IMR-90 (cell line): ENCODE measurements at regions not wholly inside any gene's neighbourhood (a gene's known extent, or its start where the extent isn't known, plus 50 kb on each side); places are given as distances from the start of the nearest gene placed in this dataset.

Experiments
- ATAC-seq: fragments of 200-7000 bp; cut with Tn5 transposase; 2 replicates; pipeline ENCODE4 v1.9.1; 2020; ENCODE audit warnings: low read depth, mild to moderate bottlenecking, moderate library complexity
- BruUV-seq: library from RNA; stranded (reverse); fragments of 400-500 nt; replicated peaks from 2 replicates; lab custom pipeline; 2021; lab: Mats Ljungman, UMichigan
- CTCF ChIA-PET: fragments of 300-600 bp; formaldehyde crosslinking; extraction: SDS; loops from one replicate; lab custom pipeline; 2021; ENCODE audit warnings: antibody characterized with exemption; lab: Yijun Ruan, JAX
- POLR2A ChIA-PET: fragments of 300-600 bp; sonication (Branson Sonifier 250); formaldehyde crosslinking; loops from one replicate; lab custom pipeline; 2022; ENCODE audit warnings: antibody characterized with exemption; ENCODE audit not compliant: unreplicated experiment; lab: Charles Lee
- DNase-seq: peaks from one replicate; pipeline ENCODE4 v3.0.0; 2013
- H2AFZ ChIP-seq: replicated peaks from 2 replicates; pipeline ENCODE3; 2013; ENCODE audit warnings: low read length, mild to moderate bottlenecking; ENCODE audit not compliant: poor library complexity
- H2AK5ac ChIP-seq: 2 replicates; pipeline ENCODE4 v1.6.1; 2013; ENCODE audit warnings: low read depth, low read length, inconsistent platforms
- H2AK9ac ChIP-seq: replicated peaks from 2 replicates; pipeline ENCODE3; 2013; ENCODE audit warnings: mild to moderate bottlenecking, low read depth, low read length, moderate library complexity; ENCODE audit not compliant: poor library complexity
- H2BK120ac ChIP-seq: 2 replicates; pipeline ENCODE4 v1.6.1; 2013; ENCODE audit warnings: low read depth, low read length, inconsistent platforms
- H2BK15ac ChIP-seq: 3 replicates; pipeline ENCODE4 v1.6.1; 2013; ENCODE audit warnings: low read depth, low read length, inconsistent platforms
- H2BK20ac ChIP-seq: 2 replicates; pipeline ENCODE4 v1.6.1; 2013; ENCODE audit warnings: low read depth, mild to moderate bottlenecking, inconsistent platforms, low read length, moderate library complexity
- H2BK5ac ChIP-seq: 2 replicates; pipeline ENCODE4 v1.6.1; 2013; ENCODE audit warnings: mild to moderate bottlenecking, low read depth, low read length, inconsistent platforms; ENCODE audit not compliant: poor library complexity, severe bottlenecking
- H3K14ac ChIP-seq: replicated peaks from 2 replicates; pipeline ENCODE4 v1.6.1; 2013; ENCODE audit warnings: low read depth, low read length, inconsistent platforms
- H3K18ac ChIP-seq: 2 replicates; pipeline ENCODE4 v1.6.1; 2013; ENCODE audit warnings: low read depth, low read length, control low read depth
- H3K23ac ChIP-seq: 2 replicates; pipeline ENCODE4 v1.6.1; 2013; ENCODE audit warnings: low read depth, low read length, inconsistent platforms
- H3K27ac ChIP-seq: 2 replicates; pipeline ENCODE4 v1.5.1; 2013; ENCODE audit warnings: mild to moderate bottlenecking, control low read depth, low read length; ENCODE audit not compliant: insufficient read depth
- H3K27me3 ChIP-seq: 2 replicates; pipeline ENCODE4 v1.6.1; 2013; ENCODE audit warnings: low read length; ENCODE audit not compliant: control insufficient read depth, insufficient read depth
- H3K36me3 ChIP-seq: 2 replicates; pipeline ENCODE4 v1.6.1; 2013; ENCODE audit warnings: low read length, mixed read lengths; ENCODE audit not compliant: control insufficient read depth, insufficient read depth
- H3K4ac ChIP-seq: 2 replicates; pipeline ENCODE4 v1.6.1; 2013; ENCODE audit warnings: low read depth, low read length, inconsistent platforms
- H3K4me1 ChIP-seq: 2 replicates; pipeline ENCODE4 v1.6.1; 2013; ENCODE audit warnings: low read length, mixed read lengths; ENCODE audit not compliant: control insufficient read depth, insufficient read depth
- H3K4me2 ChIP-seq: 2 replicates; pipeline ENCODE4 v1.6.1; 2013; ENCODE audit warnings: low read depth, mild to moderate bottlenecking, control low read depth, low read length, moderate library complexity
- H3K4me3 ChIP-seq: 2 replicates; pipeline ENCODE4 v1.5.1; 2013; ENCODE audit warnings: low read depth, mild to moderate bottlenecking, control low read depth, low read length, moderate library complexity; ENCODE audit not compliant: insufficient read depth
- H3K56ac ChIP-seq: 2 replicates; pipeline ENCODE4 v1.6.1; 2013; ENCODE audit warnings: low read length, inconsistent platforms; ENCODE audit not compliant: insufficient read depth; ENCODE audit errors: extremely low read depth
- H3K79me1 ChIP-seq, 2 experiments: 2 replicates each; pipeline ENCODE4 v1.6.1; 2013; ENCODE audit warnings: low read length in 2 of 2, inconsistent platforms in 1 of 2, low read depth in 1 of 2
- H3K9ac ChIP-seq: 2 replicates; pipeline ENCODE4 v1.6.1; 2013; ENCODE audit warnings: low read depth, low read length, control low read depth
- H3K9me1 ChIP-seq: 2 replicates; pipeline ENCODE4 v1.6.1; 2013; ENCODE audit warnings: low read length, inconsistent platforms; ENCODE audit not compliant: insufficient read depth
- H3K9me3 ChIP-seq: 2 replicates; pipeline ENCODE4 v1.6.1; 2013; ENCODE audit warnings: low read length; ENCODE audit not compliant: control insufficient read depth, insufficient read depth
- H4K20me1 ChIP-seq: 2 replicates; pipeline ENCODE4 v1.6.1; 2013; ENCODE audit warnings: low read length, inconsistent platforms; ENCODE audit not compliant: insufficient read depth
- H4K5ac ChIP-seq: 2 replicates; pipeline ENCODE4 v1.6.1; 2013; ENCODE audit warnings: mild to moderate bottlenecking, low read depth, low read length, control low read depth
- H4K8ac ChIP-seq, 2 experiments: 2 replicates each; pipeline ENCODE4 v1.6.1; 2013; ENCODE audit warnings: low read depth in 2 of 2, low read length in 2 of 2, control low read depth in 1 of 2, inconsistent platforms in 1 of 2
- H4K91ac ChIP-seq: 2 replicates; pipeline ENCODE4 v1.6.1; 2013; ENCODE audit warnings: low read depth, low read length, inconsistent platforms; ENCODE audit not compliant: insufficient read depth
- BHLHE40 ChIP-seq: fragments of 150-350 bp; IDR thresholded peaks from 2 replicates; pipeline ENCODE4 v1.6.1; 2016; ENCODE audit warnings: mild to moderate bottlenecking, low read depth, low read length
- CEBPB ChIP-seq: IDR thresholded peaks from 2 replicates; pipeline ENCODE4 v1.6.1; 2012; ENCODE audit warnings: low read depth, low read length, improper control_type of control experiment
- CHD1 ChIP-seq: IDR thresholded peaks from 2 replicates; pipeline ENCODE4 v1.6.1; 2012; ENCODE audit warnings: low read depth, low read length, improper control_type of control experiment
- ELK1 ChIP-seq: fragments of 150-350 bp; IDR thresholded peaks from 2 replicates; pipeline ENCODE4 v1.6.1; 2016; ENCODE audit warnings: low read depth, mild to moderate bottlenecking, low read length, moderate library complexity, borderline replicate concordance
- FOS ChIP-seq: fragments of 150-350 bp; IDR thresholded peaks from 2 replicates; pipeline ENCODE4 v1.6.1; 2016; ENCODE audit warnings: low read depth, low read length
- MAFK ChIP-seq: IDR thresholded peaks from 2 replicates; pipeline ENCODE4 v1.6.1; 2012; ENCODE audit warnings: low read depth, low read length, improper control_type of control experiment
- MAZ ChIP-seq: IDR thresholded peaks from 2 replicates; pipeline ENCODE4 v1.6.1; 2012; ENCODE audit warnings: low read depth, mild to moderate bottlenecking, low read length, improper control_type of control experiment, moderate library complexity, borderline replicate concordance
- MXI1 ChIP-seq: IDR thresholded peaks from 2 replicates; pipeline ENCODE4 v1.6.1; 2012; ENCODE audit warnings: low read depth, mild to moderate bottlenecking, low read length, moderate library complexity, borderline replicate concordance
- NFE2L2 ChIP-seq: fragments of 150-350 bp; IDR thresholded peaks from 2 replicates; pipeline ENCODE4 v1.6.1; 2016; ENCODE audit warnings: low read depth, mild to moderate bottlenecking, low read length
- POLR2A ChIP-seq: IDR thresholded peaks from 2 replicates; pipeline ENCODE4 v1.6.1; 2012; ENCODE audit warnings: mild to moderate bottlenecking, low read depth, low read length
- RAD21 ChIP-seq: IDR thresholded peaks from 2 replicates; pipeline ENCODE4 v1.6.1; 2012; ENCODE audit warnings: low read length, improper control_type of control experiment
- RCOR1 ChIP-seq: IDR thresholded peaks from 2 replicates; pipeline ENCODE4 v1.6.1; 2012; ENCODE audit warnings: mild to moderate bottlenecking, low read length, improper control_type of control experiment; ENCODE audit not compliant: insufficient replicate concordance
- RFX5 ChIP-seq: IDR thresholded peaks from 2 replicates; pipeline ENCODE4 v1.8.0; 2012; ENCODE audit warnings: low read depth, mild to moderate bottlenecking, low read length, moderate library complexity
- SMC3 ChIP-seq: fragments of 150-350 bp; IDR thresholded peaks from 2 replicates; pipeline ENCODE4 v1.6.1; 2016; ENCODE audit warnings: low read depth, mild to moderate bottlenecking, antibody characterized with exemption, low read length, moderate library complexity
- WGBS, 2 experiments: methylation state at CpG; one replicate each; pipeline versions ENCODE4 v1.1.5 to v1.1.7; 2013; ENCODE audit warnings: missing lambda C conversion rate in 2 of 2; ENCODE audit not compliant: insufficient read length in 1 of 2; ENCODE audit errors: extremely low coverage in 2 of 2; 5-methylcytosine and 5-hydroxymethylcytosine counted together
- dilution Hi-C: fragments of 300-500 bp; cut with HindIII; formaldehyde crosslinking; loops from one replicate; pipeline ENCODE4 v1.14.3; 2018; ENCODE audit warnings: low sequenced_read_pairs; ENCODE audit not compliant: unreplicated experiment
- in situ Hi-C: fragments of 300-500 bp; cut with MboI; formaldehyde crosslinking; loops from 3 replicates; pipeline ENCODE4 v1.14.3; 2019; ENCODE audit warnings: low sequenced_read_pairs, inconsistent platforms, mixed read lengths
- intact Hi-C: fragments of 100-400 bp; cut with micrococcal nuclease; formaldehyde crosslinking; loops from 2 replicates; pipeline ENCODE4 v1.10.0; 2022
- TF ChIP-seq, protein P1 (sequence below): conservative IDR thresholded peaks from 2 replicates; pipeline ENCODE4 v1.5.1; 2012; ENCODE audit warnings: mild to moderate bottlenecking, low read depth, low read length, improper control_type of control experiment
- TF ChIP-seq, protein P2 (sequence below): fragments of 150-350 bp; IDR thresholded peaks from 2 replicates; pipeline ENCODE4 v1.6.1; 2017; ENCODE audit warnings: mild to moderate bottlenecking, antibody characterized with exemption, low read length, low read depth

DNA sequence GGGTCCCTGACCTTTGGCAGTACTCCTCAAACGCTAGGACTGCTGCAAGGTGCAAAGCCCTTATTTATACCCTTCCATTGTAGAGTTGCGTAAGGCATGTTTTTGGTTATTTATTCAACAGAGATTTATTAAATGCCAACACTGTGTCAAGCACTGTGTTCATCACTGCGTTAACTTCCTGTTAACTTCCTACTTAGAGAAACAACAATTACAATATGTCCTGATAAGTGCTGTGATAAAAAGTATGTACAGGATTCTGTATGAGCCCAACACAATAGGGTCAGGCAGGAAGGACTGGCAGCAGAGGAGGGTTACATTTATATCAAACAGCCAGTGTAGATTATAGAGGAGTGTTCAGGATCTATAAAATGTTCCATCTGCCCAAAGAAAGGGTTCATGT, 812.8 kb upstream of the API5 start:
- ATAC-seq (no peak), DNase-seq (no peak)
- H2BK5ac ChIP-seq, result no peak overlapping the region
- H2BK120ac ChIP-seq, result no peak overlapping the region
- H3K9me1 ChIP-seq, result no peaks in the 10 kb centered on the region
- BruUV-seq, result no TSS peak
- H3K4me1 ChIP-seq, result no peaks in the 10 kb centered on the region
- H3K18ac ChIP-seq, result no peak overlapping the region
- H2AFZ ChIP-seq, result no peak overlapping the region
- CTCF ChIA-PET, result no interaction called here
- no peak overlapping the region for H2BK20ac ChIP-seq
- H3K4me2 ChIP-seq, result no peak overlapping the region
- H4K5ac ChIP-seq, result no peak overlapping the region
- H3K79me1 ChIP-seq, result no peaks in the 10 kb centered on the region
- H3K14ac ChIP-seq, result no peak overlapping the region
- TF ChIP-seq MAFK, result no peak
- TF ChIP-seq POLR2A, result no peak
- no peak for TF ChIP-seq NFE2L2
- TF ChIP-seq FOS, result no peak
- no peak for TF ChIP-seq BHLHE40
- TF ChIP-seq SMC3, result no peak
- no peak for TF ChIP-seq RFX5
- no peak for TF ChIP-seq RCOR1
- no peak for TF ChIP-seq CHD1
- TF ChIP-seq MAZ, result no peak
- TF ChIP-seq, protein P1, sequence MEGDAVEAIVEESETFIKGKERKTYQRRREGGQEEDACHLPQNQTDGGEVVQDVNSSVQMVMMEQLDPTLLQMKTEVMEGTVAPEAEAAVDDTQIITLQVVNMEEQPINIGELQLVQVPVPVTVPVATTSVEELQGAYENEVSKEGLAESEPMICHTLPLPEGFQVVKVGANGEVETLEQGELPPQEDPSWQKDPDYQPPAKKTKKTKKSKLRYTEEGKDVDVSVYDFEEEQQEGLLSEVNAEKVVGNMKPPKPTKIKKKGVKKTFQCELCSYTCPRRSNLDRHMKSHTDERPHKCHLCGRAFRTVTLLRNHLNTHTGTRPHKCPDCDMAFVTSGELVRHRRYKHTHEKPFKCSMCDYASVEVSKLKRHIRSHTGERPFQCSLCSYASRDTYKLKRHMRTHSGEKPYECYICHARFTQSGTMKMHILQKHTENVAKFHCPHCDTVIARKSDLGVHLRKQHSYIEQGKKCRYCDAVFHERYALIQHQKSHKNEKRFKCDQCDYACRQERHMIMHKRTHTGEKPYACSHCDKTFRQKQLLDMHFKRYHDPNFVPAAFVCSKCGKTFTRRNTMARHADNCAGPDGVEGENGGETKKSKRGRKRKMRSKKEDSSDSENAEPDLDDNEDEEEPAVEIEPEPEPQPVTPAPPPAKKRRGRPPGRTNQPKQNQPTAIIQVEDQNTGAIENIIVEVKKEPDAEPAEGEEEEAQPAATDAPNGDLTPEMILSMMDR, result no peak
- TF ChIP-seq, protein P2, sequence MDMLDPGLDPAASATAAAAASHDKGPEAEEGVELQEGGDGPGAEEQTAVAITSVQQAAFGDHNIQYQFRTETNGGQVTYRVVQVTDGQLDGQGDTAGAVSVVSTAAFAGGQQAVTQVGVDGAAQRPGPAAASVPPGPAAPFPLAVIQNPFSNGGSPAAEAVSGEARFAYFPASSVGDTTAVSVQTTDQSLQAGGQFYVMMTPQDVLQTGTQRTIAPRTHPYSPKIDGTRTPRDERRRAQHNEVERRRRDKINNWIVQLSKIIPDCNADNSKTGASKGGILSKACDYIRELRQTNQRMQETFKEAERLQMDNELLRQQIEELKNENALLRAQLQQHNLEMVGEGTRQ, result no peak
- TF ChIP-seq MXI1, result no peak
- TF ChIP-seq CEBPB, result no peak
- no peak for TF ChIP-seq ELK1
- no peak for TF ChIP-seq RAD21
- no peak overlapping the region for H3K4ac ChIP-seq
- WGBS, 2 experiments, result no CpG with 5 or more reads among the region's 3 CpGs
- H3K4me3 ChIP-seq, result no peak overlapping the region
- no peaks in the 10 kb centered on the region for H4K20me1 ChIP-seq
- no peaks in the 10 kb centered on the region for H3K36me3 ChIP-seq
- H2AK9ac ChIP-seq, result no peak overlapping the region
- no peak overlapping the region for H3K23ac ChIP-seq
- no peak overlapping the region for H3K56ac ChIP-seq
- H4K91ac ChIP-seq, result no peak overlapping the region
- intact Hi-C loops, result no loop called here
- no peak overlapping the region for H2AK5ac ChIP-seq
- H4K8ac ChIP-seq, result no peak overlapping the region
- H3K27ac ChIP-seq, result no peak overlapping the region
- dilution Hi-C loops, result no loop called here
- H3K9ac ChIP-seq, result no peak overlapping the region
- POLR2A ChIA-PET, result no interaction called here
- no peak overlapping the region for H2BK15ac ChIP-seq
- in situ Hi-C loops, result no loop called here
- H3K27me3 ChIP-seq, result no peaks in the 10 kb centered on the region
- peaks cover 2% of the 10 kb centered on the region; the same call in 1 of the 2 replicates for H3K9me3 ChIP-seq
